ES-I3 (cell line): ENCODE measurements at regions not wholly inside any gene's neighbourhood (a gene's known extent, or its start where the extent isn't known, plus 50 kb on each side); places are given as distances from the start of the nearest gene placed in this dataset.
"Not testable (repeated sequence)": the region's sequence is repeated elsewhere in the genome, so short reads cannot be mapped to it uniquely, and the experiment has no call there.

Experiments
- H3K36me3 ChIP-seq: 2 replicates; pipeline ENCODE4 v1.6.1; 2013; ENCODE audit warnings: mild to moderate bottlenecking, low read length, control low read depth, moderate library complexity; ENCODE audit not compliant: insufficient read depth
- H3K4me1 ChIP-seq: 2 replicates; pipeline ENCODE4 v1.6.1; 2013; ENCODE audit warnings: mild to moderate bottlenecking, control low read depth, low read length; ENCODE audit not compliant: insufficient read depth
- H3K9ac ChIP-seq: 2 replicates; pipeline ENCODE4 v1.6.1; 2013; ENCODE audit warnings: low read depth, mild to moderate bottlenecking, low read length, moderate library complexity
- H3K9me3 ChIP-seq: 2 replicates; pipeline ENCODE4 v1.6.1; 2013; ENCODE audit warnings: mild to moderate bottlenecking, low read length, moderate library complexity; ENCODE audit not compliant: control insufficient read depth, insufficient read depth

DNA sequence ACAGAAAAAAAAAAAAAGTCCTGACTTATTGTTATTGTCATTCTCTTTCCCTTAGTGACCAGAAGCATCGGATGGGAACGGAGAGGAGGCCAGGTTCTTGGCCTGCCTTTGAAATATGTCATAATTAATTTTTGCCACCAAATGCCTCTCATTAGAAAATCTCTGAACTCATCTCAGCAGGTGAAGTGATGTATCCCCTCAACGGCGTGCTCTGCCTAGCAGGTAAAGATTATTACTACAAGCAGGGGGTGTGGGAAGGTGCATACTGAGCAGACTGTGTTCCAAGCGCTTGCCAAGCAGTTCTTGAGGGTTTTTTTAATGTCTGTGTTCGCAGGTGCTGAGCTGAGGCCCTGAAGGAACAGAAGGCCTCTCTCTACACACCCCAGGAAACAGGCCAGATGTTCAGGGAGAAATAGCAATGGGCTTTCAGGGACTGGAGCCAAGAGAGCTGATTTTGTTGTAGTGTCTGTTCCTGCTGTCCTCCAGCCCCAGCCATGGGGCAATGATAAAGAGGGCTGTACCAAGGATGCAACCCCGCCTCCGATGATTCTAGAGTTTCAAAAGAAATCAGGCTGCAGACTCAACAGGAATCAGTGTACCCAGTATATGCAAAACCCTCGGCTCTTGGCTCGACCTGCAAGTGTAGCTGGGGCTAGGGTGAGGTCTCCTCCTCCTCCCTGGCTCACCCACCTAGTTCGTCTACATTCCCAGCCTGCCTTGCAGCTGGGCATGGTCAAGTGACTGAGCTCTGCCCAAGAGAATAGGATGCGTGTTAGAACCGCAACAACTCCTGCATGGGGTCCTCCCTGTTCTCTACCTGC is 181.4 kb upstream of the LRRC61 start:
- not testable (repeated sequence) for H3K9ac ChIP-seq, H3K4me1 ChIP-seq, H3K36me3 ChIP-seq, H3K9me3 ChIP-seq

DNA sequence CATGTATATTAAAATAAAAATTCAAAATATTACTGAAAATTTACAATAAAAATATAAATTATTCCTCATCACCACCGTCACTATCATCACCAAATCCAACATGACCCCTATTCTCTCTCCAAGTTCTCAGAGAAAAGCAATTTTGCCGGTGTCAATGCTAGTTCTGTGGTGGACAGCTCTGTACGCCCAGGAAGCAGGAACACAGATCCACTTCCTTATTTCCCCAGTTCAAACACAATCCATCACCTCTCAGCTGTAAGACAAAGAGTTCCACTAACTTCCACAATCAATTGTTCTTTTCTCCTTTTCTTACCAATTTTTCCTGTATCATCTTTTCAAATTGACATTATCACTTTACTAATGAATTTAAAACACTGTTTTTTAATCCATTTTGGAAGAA is 177.0 kb upstream of the LRRC61 start:
- not testable (repeated sequence) for H3K9me3 ChIP-seq, H3K4me1 ChIP-seq, H3K9ac ChIP-seq, H3K36me3 ChIP-seq

DNA sequence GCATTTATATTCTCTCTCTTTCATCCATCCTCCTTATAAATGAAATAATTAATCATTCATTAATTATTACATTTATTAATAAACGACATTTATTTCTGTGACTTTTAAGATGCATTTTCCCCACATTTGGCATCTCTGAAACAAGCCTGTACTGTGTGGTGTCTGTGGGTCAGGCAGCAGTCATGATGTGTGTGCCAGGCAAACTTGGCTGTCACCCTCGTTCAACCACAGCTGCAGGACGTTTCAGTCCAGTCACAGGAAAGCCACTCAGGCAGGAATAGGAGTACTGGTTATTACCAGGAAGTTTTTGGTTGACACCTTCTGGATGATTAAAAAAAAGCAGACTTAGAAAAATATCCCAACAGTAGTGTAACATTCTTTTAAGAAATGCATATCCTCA is 175.6 kb upstream of the LRRC61 start:
- not testable (repeated sequence) for H3K4me1 ChIP-seq, H3K9ac ChIP-seq, H3K36me3 ChIP-seq, H3K9me3 ChIP-seq

DNA sequence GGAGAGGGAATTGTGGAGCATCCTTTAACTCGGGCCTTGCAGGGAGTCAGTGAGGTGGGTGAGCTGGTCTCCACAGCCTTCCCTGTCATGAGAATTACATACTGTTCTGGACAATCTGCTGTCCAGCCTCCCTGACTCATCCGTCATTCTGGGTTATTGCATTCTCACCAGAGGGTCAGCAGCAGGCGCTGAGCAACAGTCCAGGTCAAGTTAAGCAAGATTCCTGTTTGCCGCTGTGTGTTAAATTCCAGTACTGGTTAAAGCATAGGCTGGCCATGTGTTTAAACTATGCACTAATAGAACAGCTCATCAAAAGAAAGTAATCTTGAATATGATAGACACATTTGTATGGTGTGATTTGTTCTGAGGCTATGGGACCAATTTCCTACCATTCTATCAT is 167.1 kb upstream of the LRRC61 start:
- H3K36me3 ChIP-seq, H3K4me1 ChIP-seq, H3K9ac ChIP-seq, H3K9me3 ChIP-seq: not testable (repeated sequence)

DNA sequence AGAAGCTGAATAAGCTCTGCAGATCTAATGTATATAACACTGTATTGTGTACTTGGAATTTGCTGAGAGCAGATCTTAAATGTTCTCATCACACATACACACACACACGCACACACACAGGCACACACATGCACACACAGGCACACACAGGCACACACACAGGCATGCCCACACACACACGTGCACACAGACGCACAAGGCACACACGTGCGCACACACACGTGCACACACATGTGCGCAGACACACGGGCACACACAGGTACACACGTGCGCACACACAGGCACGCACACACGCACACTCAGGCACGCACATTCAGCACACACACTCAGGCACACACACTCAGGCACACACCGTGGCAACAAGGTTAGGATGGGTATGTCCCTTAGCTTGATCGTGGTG is 164.5 kb upstream of the LRRC61 start:
- not testable (repeated sequence) for H3K9me3 ChIP-seq, H3K36me3 ChIP-seq, H3K9ac ChIP-seq, H3K4me1 ChIP-seq

DNA sequence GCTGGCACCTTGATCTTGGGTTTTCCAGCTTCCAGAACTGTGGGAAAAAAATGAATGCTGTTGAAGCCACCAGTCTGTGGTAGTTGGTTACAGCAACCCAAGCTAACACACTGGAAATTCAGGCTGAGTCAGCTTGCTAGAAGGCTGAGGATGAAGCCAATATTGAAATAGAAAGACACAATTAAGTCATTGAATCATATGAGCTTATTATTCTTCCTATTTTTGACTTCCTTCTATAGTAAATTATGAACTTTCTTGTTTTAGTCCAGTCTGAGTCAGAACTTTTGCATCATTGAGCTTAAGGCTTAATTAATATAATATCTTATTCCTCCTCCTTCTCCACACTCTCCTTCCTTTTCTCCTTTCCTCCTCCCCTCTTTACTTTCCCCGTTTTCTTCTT is 153.6 kb upstream of the LRRC61 start:
- H3K9me3 ChIP-seq, H3K36me3 ChIP-seq, H3K4me1 ChIP-seq: not testable (repeated sequence)

DNA sequence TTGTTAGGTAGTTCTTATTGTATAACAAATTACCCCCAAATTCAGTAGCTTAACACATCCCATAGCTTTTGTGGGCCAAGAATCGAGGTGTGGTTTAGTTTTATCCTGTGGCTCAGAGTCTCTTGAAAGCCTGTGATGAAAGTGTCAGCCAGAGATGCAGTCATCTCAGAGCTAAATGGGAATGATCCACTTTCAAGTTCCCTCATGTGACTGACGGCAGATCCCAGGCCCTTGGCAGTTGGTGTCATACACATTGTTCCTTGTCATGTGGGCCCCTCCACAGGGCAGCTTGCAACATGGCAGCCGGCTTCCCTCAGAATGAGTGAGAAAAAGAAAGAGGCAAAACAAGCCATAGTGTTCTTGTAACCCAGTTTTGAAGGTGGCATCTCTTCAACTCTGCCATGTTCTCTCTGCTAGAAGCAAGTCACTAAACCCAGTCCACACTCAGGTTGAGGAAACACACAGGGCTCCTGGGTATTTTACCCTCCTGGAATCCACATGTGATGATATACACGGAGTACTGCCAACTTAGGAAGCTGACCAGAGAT is 153.1 kb upstream of the LRRC61 start:
- H3K36me3 ChIP-seq, H3K4me1 ChIP-seq, H3K9me3 ChIP-seq, H3K9ac ChIP-seq: not testable (repeated sequence)

More for the DNA sequence above, 153.6 kb upstream of the LRRC61 start:
- not testable (repeated sequence) for H3K9ac ChIP-seq

DNA sequence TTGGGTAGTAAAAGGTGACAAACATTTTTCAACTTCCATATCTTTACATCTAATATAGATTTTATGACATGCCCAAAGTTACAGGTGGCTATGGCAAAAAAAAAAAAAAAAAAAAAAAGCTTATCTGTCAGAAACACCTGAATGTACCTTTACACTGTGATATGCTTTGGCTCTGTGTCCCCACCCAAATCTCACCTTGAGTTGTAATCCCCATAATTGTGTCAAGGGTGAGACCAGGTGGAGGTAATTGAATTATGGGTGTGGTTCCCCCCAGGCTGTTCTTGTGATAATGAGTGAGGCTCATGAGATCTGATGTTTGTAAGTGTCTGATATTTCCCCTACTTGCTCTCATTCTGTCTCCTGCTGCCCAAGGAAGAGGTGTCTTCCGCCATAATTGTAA is 139.6 kb upstream of the LRRC61 start:
- H3K9ac ChIP-seq, H3K9me3 ChIP-seq, H3K36me3 ChIP-seq, H3K4me1 ChIP-seq: not testable (repeated sequence)

DNA sequence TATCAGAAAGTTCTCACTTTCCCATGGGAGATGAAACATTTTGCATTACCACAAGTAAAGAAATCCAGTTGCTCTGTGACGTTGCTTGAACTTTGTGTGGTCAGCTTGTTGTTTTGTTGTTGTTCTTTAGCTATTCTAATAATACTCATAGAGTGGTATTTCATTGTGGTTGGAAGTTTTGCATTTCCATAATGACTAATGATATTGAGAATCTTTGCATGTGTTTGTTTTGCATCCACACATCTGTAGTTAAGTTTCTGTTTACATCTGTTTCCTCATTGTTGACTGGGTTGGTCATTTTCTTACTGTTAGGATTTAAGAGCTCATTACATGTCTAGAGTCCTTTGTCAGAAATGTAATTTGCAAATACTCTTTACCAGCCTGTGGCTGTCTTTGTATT is 133.2 kb upstream of the LRRC61 start:
- not testable (repeated sequence) for H3K9ac ChIP-seq, H3K36me3 ChIP-seq, H3K9me3 ChIP-seq, H3K4me1 ChIP-seq

DNA sequence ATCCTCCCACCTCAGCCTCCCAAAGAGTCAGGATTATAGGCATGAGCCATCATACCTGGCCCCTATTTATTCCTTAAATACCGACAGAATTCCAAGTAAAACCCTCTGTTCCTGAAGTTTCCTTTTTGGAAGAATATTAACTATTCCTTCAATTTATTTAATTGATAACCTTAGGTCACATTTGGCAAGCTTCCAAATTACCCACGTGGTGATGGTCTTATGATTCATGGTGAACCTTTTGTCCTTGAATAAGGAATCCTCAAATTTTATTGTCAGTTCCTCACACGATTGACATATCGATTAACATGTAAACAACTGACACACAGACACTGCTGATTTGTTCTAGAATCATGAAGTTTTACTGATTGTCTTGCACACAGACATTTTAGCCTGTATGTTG is 130.6 kb upstream of the LRRC61 start:
- H3K9me3 ChIP-seq: not testable (repeated sequence)

DNA sequence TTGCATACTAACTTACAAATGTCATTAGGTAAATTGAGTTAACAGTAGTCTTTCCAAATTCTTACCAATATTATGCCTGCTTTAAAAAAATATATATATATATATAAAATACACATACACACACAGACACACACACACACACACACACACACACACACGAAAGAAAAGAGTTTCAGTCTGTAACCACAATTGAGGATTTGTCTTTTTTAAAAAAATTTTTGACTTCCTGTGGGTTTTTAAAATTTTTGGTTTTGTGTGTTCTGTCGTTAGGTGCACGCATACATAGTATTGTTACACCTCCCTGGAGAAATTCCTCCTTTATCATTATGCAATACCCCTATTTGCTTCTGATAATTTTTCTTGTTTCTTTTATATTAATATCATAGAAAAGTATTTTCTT is 129.3 kb upstream of the LRRC61 start:
- not testable (repeated sequence) for H3K9ac ChIP-seq, H3K9me3 ChIP-seq, H3K4me1 ChIP-seq, H3K36me3 ChIP-seq

More for the DNA sequence above, 130.6 kb upstream of the LRRC61 start:
- not testable (repeated sequence) for H3K9ac ChIP-seq, H3K36me3 ChIP-seq, H3K4me1 ChIP-seq
